OCI-LY7 (cell line): ENCODE measurements at regions not wholly inside any gene's neighbourhood (a gene's known extent, or its start where the extent isn't known, plus 50 kb on each side); places are given as distances from the start of the nearest gene placed in this dataset.
A peak's percentile ranks its signal among the peaks of the same experiment; 100 is the strongest.

Experiments
- BruUV-seq: library from RNA; stranded (reverse); fragments of 400-500 nt; replicated peaks from 2 replicates; lab custom pipeline; 2021; lab: Mats Ljungman, UMichigan
- CTCF ChIA-PET: fragments of 300-600 bp; sonication (Branson Sonifier 250); formaldehyde crosslinking; loops from one replicate; lab custom pipeline; 2022; ENCODE audit warnings: antibody characterized with exemption; ENCODE audit not compliant: unreplicated experiment; lab: Charles Lee
- POLR2A ChIA-PET: fragments of 300-600 bp; sonication (Branson Sonifier 250); formaldehyde crosslinking; loops from one replicate; lab custom pipeline; 2022; ENCODE audit warnings: antibody characterized with exemption; lab: Charles Lee
- DNase-seq: peaks from one replicate; pipeline ENCODE4 v3.0.0-alpha.2; 2015; ENCODE audit warnings: low spot score
- H2AFZ ChIP-seq: fragments of 200-600 bp; sonication (generic), shearing (Covaris generic); 2 replicates; pipeline ENCODE4 v1.6.1; 2014; ENCODE audit warnings: mild to moderate bottlenecking, antibody characterized with exemption, low read length, moderate library complexity
- H3K27ac ChIP-seq: fragments of 200-600 bp; sonication (generic); 2 replicates; pipeline ENCODE4 v1.5.1; 2014; ENCODE audit warnings: mixed run types, low read depth, mild to moderate bottlenecking, moderate library complexity, low read length, inconsistent platforms; ENCODE audit not compliant: poor library complexity, severe bottlenecking
- H3K36me3 ChIP-seq: fragments of 200-600 bp; sonication (generic); 2 replicates; pipeline ENCODE4 v1.6.1; 2014; ENCODE audit warnings: mild to moderate bottlenecking, antibody characterized with exemption, low read length, moderate library complexity, mixed read lengths; ENCODE audit not compliant: insufficient read depth
- H3K4me1 ChIP-seq: fragments of 200-600 bp; sonication (generic); 2 replicates; pipeline ENCODE4 v1.5.1; 2014; ENCODE audit warnings: mild to moderate bottlenecking, low read length; ENCODE audit not compliant: insufficient read depth, poor library complexity, severe bottlenecking
- H3K4me2 ChIP-seq: fragments of 200-600 bp; sonication (generic); 2 replicates; pipeline ENCODE4 v1.6.1; 2014; ENCODE audit warnings: mild to moderate bottlenecking, low read length
- H3K4me3 ChIP-seq: fragments of 200-600 bp; sonication (generic); 2 replicates; pipeline ENCODE4 v1.5.1; 2014; ENCODE audit warnings: mild to moderate bottlenecking, low read depth, low read length; ENCODE audit not compliant: poor library complexity, severe bottlenecking
- H3K79me2 ChIP-seq: fragments of 200-600 bp; sonication (generic); 2 replicates; pipeline ENCODE4 v1.6.1; 2016; ENCODE audit warnings: low read depth, mild to moderate bottlenecking, low read length, moderate library complexity, mixed read lengths; ENCODE audit not compliant: insufficient read depth
- H3K9me2 ChIP-seq: fragments of 200-600 bp; sonication (generic); 2 replicates; pipeline ENCODE4 v1.6.1; 2016; ENCODE audit warnings: mild to moderate bottlenecking, low read length, mixed read lengths; ENCODE audit not compliant: insufficient read depth
- H3K9me3 ChIP-seq: fragments of 200-600 bp; sonication (generic); 2 replicates; pipeline ENCODE4 v1.6.1; 2014; ENCODE audit warnings: mild to moderate bottlenecking, mixed run types, low read length, mixed read lengths
- H4K20me1 ChIP-seq: fragments of 200-600 bp; sonication (generic); 2 replicates; pipeline ENCODE4 v1.6.1; 2014; ENCODE audit warnings: mild to moderate bottlenecking, antibody characterized with exemption, low read length, moderate library complexity, mixed read lengths; ENCODE audit not compliant: insufficient read depth
- CTCF ChIP-seq: fragments of 200-600 bp; sonication (generic); conservative IDR thresholded peaks from 2 replicates; pipeline ENCODE4 v1.5.1; 2014; ENCODE audit warnings: mild to moderate bottlenecking, antibody characterized with exemption, low read length, moderate library complexity, mixed read lengths
- EZH2phosphoT487 ChIP-seq: fragments of 200-600 bp; sonication (generic); IDR thresholded peaks from 2 replicates; pipeline ENCODE4 v1.6.1; 2018; ENCODE audit warnings: low read depth, borderline replicate concordance, mild to moderate bottlenecking, mixed run types, antibody characterized with exemption, low read length, moderate library complexity, mixed read lengths
- intact Hi-C: fragments of 100-400 bp; cut with micrococcal nuclease; formaldehyde crosslinking; loops from one replicate; pipeline ENCODE4 v1.10.0; 2022; ENCODE audit not compliant: unreplicated experiment

- CTCF ChIA-PET, result no interaction called here
Measured at GRCh38 chr18:27750014-27750413, 426.9 kb downstream of the CDH2 start.

GRCh38 chr18:27749194-27749593 is 427.7 kb downstream of the CDH2 start:
- Histone ChIP-seq H2AFZ (no peak overlapping the region), H3K79me2 (no peaks in the 10 kb centered on the region), H3K36me3 (no peaks in the 10 kb centered on the region), H3K4me1 (no peaks in the 10 kb centered on the region), H4K20me1 (no peaks in the 10 kb centered on the region), H3K4me2 (no peak overlapping the region), H3K9me2 (no peaks in the 10 kb centered on the region), H3K4me3 (no peak overlapping the region), H3K27ac (no peak overlapping the region), H3K9me3 (no peaks in the 10 kb centered on the region)
- no peak for DNase-seq
- POLR2A ChIA-PET, result interaction anchor here (1.3 kb wide), 1 partner anchor 31 kb away, joined by 4 read pairs; no protein-coding TSS in a partner anchor
- TF ChIP-seq EZH2phosphoT487, result no peak
- TF ChIP-seq CTCF, result no peak
- CTCF ChIA-PET, result no interaction called here
- no TSS peak for BruUV-seq
- intact Hi-C loops, result no loop called here

More at GRCh38 chr18:27750014-27750413, 426.9 kb downstream of the CDH2 start:
- H2AFZ ChIP-seq, result no peak overlapping the region
- no peaks in the 10 kb centered on the region for H3K79me2 ChIP-seq
- no peak overlapping the region for H3K27ac ChIP-seq
- no peak overlapping the region for H3K4me3 ChIP-seq
- no peaks in the 10 kb centered on the region for H3K9me3 ChIP-seq
- H4K20me1 ChIP-seq, result no peaks in the 10 kb centered on the region
- no peak overlapping the region for H3K4me2 ChIP-seq
- no TSS peak for BruUV-seq
- H3K4me1 ChIP-seq, result no peaks in the 10 kb centered on the region
- peak; percentile 9 for DNase-seq
- no peaks in the 10 kb centered on the region for H3K9me2 ChIP-seq
- no peaks in the 10 kb centered on the region for H3K36me3 ChIP-seq
- intact Hi-C loops, result loop anchor here (1.0 to 10.0 kb wide), 2 partner anchors 65 to 145 kb away; no protein-coding TSS in a partner anchor
- POLR2A ChIA-PET, result interaction anchor here (0.7 kb wide), 1 partner anchor 505 kb away, joined by 4 read pairs; no protein-coding TSS in a partner anchor
- TF ChIP-seq EZH2phosphoT487 (no peak), CTCF (peak; percentile 70)

GRCh38 chr18:27746241-27746640 is 430.7 kb downstream of the CDH2 start:
- POLR2A ChIA-PET, result no interaction called here

More at GRCh38 chr18:27746241-27746640, 430.7 kb downstream of the CDH2 start:
- no peak overlapping the region for H2AFZ ChIP-seq
- no peak overlapping the region for H3K27ac ChIP-seq
- H3K4me2 ChIP-seq, result no peak overlapping the region
- CTCF ChIA-PET, result no interaction called here
- no peaks in the 10 kb centered on the region for H3K79me2 ChIP-seq
- no peaks in the 10 kb centered on the region for H3K4me1 ChIP-seq
- intact Hi-C loops, result no loop called here
- TF ChIP-seq EZH2phosphoT487 (no peak), CTCF (no peak)
- BruUV-seq, result no TSS peak
- no peaks in the 10 kb centered on the region for H3K9me2 ChIP-seq
- no peak overlapping the region for H3K4me3 ChIP-seq
- no peak for DNase-seq
- H4K20me1 ChIP-seq, result no peaks in the 10 kb centered on the region
- no peaks in the 10 kb centered on the region for H3K36me3 ChIP-seq
- no peaks in the 10 kb centered on the region for H3K9me3 ChIP-seq
